Ascending aorta (tissue), 2 donors: ENCODE measurements at regions not wholly inside any gene's neighbourhood (a gene's known extent, or its start where the extent isn't known, plus 50 kb on each side); places are given as distances from the start of the nearest gene placed in this dataset.

Experiments
- DNase-seq, 2 donors: peaks; one replicate each; pipeline ENCODE4 v3.0.0-alpha.2; 2019; ENCODE audit warnings: low spot score in 2 of 2
- H3K27ac ChIP-seq, 2 donors: fragments of 200-600 bp; sonication (generic); one replicate each; pipeline ENCODE4 v1.5.1; 2016 to 2017; ENCODE audit warnings: mild to moderate bottlenecking in 1 of 2
- H3K27me3 ChIP-seq: fragments of 200-600 bp; sonication (generic); one replicate; pipeline ENCODE4 v1.5.1; 2017
- H3K36me3 ChIP-seq, 2 donors: fragments of 200-600 bp; sonication (generic); one replicate each; pipeline ENCODE4 v1.5.1; 2016
- H3K4me1 ChIP-seq, 2 donors: fragments of 200-600 bp; sonication (generic); one replicate each; pipeline ENCODE4 v1.5.1; 2016 to 2017; ENCODE audit warnings: mild to moderate bottlenecking in 1 of 2
- H3K4me3 ChIP-seq, 2 donors: fragments of 200-600 bp; sonication (generic); one replicate each; pipeline ENCODE4 v1.5.1; 2016 to 2017; ENCODE audit warnings: mild to moderate bottlenecking in 1 of 2
- H3K9me3 ChIP-seq, 2 donors: fragments of 200-600 bp; sonication (generic); one replicate each; pipeline ENCODE4 v1.5.1; 2016
- intact Hi-C: fragments of 100-400 bp; cut with DNase I; formaldehyde crosslinking; loops from one replicate; pipeline ENCODE4 v1.15.1; 2023
- TF ChIP-seq, protein P1 (sequence below), 3 experiments: fragments of 200-600 bp in 2 of 3; fragments of 450-650 bp in 1 of 3; sonication (generic) in 2 of 3; IDR thresholded peaks; one replicate each; pipeline ENCODE4 v1.5.1; 2016 to 2019; ENCODE audit warnings: antibody characterized with exemption in 3 of 3, mild to moderate bottlenecking in 1 of 3, moderate library complexity in 1 of 3

DNA sequence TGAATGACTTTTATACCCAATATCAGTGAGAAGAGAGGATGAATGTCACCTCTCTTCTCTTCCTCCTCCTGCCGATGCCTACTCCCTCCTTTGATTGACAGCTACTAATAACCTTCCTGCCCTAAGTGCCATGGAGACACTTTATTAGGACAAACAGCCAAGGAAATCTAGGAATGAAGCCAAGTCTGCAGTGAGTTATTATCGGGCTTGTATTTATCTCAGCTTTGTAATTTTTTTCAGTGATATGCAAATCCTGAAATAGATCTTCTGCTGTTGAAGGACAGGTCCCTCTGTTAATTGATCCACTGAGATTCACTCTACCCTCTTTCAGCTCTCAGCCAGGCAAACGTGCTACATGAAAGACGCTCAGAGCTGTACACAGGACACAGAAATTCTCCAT lies 686.7 kb downstream of the TMEM182 start:
- Histone ChIP-seq H3K27ac (no peak overlapping the region), H3K4me3 (no peak overlapping the region), H3K4me1 (no peaks in the 10 kb centered on the region), H3K9me3 (no peaks in the 10 kb centered on the region), H3K36me3 (no peaks in the 10 kb centered on the region), H3K27me3 (no peaks in the 10 kb centered on the region)
- intact Hi-C loops, result no loop called here
- DNase-seq, result no peak
- TF ChIP-seq, protein P1, sequence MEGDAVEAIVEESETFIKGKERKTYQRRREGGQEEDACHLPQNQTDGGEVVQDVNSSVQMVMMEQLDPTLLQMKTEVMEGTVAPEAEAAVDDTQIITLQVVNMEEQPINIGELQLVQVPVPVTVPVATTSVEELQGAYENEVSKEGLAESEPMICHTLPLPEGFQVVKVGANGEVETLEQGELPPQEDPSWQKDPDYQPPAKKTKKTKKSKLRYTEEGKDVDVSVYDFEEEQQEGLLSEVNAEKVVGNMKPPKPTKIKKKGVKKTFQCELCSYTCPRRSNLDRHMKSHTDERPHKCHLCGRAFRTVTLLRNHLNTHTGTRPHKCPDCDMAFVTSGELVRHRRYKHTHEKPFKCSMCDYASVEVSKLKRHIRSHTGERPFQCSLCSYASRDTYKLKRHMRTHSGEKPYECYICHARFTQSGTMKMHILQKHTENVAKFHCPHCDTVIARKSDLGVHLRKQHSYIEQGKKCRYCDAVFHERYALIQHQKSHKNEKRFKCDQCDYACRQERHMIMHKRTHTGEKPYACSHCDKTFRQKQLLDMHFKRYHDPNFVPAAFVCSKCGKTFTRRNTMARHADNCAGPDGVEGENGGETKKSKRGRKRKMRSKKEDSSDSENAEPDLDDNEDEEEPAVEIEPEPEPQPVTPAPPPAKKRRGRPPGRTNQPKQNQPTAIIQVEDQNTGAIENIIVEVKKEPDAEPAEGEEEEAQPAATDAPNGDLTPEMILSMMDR (IDR thresholded peaks at IDR 0.05), result no peak

DNA sequence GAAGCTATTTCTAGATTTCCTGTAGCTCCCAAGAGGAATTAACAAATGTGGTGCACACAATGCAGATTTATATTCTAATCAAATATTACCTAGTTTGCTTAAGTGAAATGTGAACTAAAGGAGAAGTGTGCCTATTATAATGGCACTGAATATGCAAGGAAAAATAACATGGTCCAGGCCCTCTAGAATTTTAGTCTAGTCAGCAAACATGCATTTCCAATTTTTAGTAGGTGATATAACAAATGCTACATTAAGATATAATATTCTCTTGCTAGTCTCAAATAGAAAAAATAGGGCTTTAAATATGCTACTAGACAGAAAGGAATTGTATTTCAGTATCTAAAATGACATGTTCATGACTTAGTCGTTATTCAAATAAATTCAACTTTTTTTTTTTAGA lies 689.5 kb downstream of the TMEM182 start:
- no peaks in the 10 kb centered on the region for H3K9me3 ChIP-seq
- no peaks in the 10 kb centered on the region for H3K27me3 ChIP-seq
- DNase-seq, result no peak
- no peak overlapping the region for H3K4me3 ChIP-seq
- intact Hi-C loops, result no loop called here
- TF ChIP-seq, protein P1 (IDR thresholded peaks at IDR 0.05), result no peak
- no peaks in the 10 kb centered on the region for H3K4me1 ChIP-seq
- no peak overlapping the region for H3K27ac ChIP-seq
- H3K36me3 ChIP-seq, result no peaks in the 10 kb centered on the region

DNA sequence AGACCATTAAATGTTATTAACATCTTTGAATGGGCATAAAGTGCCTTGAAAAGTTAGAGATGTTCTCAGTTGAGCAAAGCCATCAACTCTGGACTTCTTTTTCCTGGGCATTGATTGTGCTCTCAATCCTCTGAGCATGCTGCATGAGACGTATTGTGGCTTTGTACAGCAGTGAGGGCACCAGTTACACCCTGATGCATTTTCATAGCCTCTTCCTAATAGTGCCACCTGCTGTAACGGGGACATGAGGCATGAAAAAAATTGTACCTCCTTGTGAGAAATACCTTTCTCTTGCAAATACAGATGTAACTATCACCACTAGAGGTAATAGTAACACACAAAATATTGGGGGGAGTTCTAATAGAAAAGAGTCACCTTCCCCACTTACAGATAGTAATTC lies 697.5 kb downstream of the TMEM182 start:
- H3K4me3 ChIP-seq, result no peak overlapping the region
- no peaks in the 10 kb centered on the region for H3K4me1 ChIP-seq
- H3K36me3 ChIP-seq, result no peaks in the 10 kb centered on the region
- intact Hi-C loops, result no loop called here
- no peaks in the 10 kb centered on the region for H3K9me3 ChIP-seq
- TF ChIP-seq, protein P1 (IDR thresholded peaks at IDR 0.05), result no peak
- DNase-seq, result no peak
- no peak overlapping the region for H3K27ac ChIP-seq
- H3K27me3 ChIP-seq, result no peaks in the 10 kb centered on the region

DNA sequence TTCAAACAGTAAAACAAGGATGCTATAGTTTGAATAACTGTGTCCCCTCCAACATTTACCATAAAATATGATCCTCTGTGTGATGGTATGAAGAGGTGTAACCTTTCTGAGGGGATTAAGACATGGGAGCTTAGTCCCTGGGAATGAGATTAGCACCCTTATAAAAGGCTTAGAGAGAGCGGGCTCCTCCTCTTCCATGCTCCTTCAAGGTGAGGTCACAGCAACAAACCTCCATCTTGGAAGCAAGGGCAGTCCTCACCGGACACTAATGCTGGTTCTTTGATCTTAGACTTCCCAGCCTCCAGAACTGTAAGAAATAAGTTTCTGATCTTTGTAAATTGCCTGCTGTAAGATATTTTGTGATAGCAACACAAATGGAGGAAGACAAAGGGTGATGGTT lies 700.3 kb downstream of the TMEM182 start:
- H3K27me3 ChIP-seq, result no peaks in the 10 kb centered on the region
- H3K9me3 ChIP-seq, result no peaks in the 10 kb centered on the region
- no peak overlapping the region for H3K27ac ChIP-seq
- H3K4me1 ChIP-seq, result no peaks in the 10 kb centered on the region
- no peaks in the 10 kb centered on the region for H3K36me3 ChIP-seq
- intact Hi-C loops, result no loop called here
- H3K4me3 ChIP-seq, result no peak overlapping the region
- TF ChIP-seq, protein P1 (IDR thresholded peaks at IDR 0.05), result no peak
- no peak for DNase-seq

DNA sequence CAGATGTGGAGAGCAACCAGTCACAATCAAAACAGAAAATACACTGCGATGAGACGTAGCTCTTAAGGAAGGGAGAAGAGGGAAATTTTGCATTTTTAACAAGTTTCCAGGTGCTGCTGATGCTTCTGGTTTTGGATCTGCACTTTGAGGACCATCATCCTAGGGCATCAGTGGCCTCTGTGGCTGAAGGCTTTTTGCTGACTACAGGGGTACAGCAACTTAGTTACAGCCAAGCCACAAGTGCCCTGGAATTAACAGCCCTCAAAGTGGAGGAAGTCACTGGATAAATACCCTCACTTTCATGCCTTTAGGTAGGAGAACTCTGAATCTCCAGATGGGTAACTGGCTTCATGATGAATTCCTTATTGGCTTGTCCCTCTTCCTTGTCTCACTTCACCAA lies 700.9 kb downstream of the TMEM182 start:
- Histone ChIP-seq H3K9me3 (no peaks in the 10 kb centered on the region), H3K27me3 (no peaks in the 10 kb centered on the region), H3K36me3 (no peaks in the 10 kb centered on the region), H3K4me3 (no peak overlapping the region), H3K4me1 (no peaks in the 10 kb centered on the region), H3K27ac (no peak overlapping the region)
- intact Hi-C loops, result no loop called here
- no peak for DNase-seq
- TF ChIP-seq, protein P1 (IDR thresholded peaks at IDR 0.05), result no peak

DNA sequence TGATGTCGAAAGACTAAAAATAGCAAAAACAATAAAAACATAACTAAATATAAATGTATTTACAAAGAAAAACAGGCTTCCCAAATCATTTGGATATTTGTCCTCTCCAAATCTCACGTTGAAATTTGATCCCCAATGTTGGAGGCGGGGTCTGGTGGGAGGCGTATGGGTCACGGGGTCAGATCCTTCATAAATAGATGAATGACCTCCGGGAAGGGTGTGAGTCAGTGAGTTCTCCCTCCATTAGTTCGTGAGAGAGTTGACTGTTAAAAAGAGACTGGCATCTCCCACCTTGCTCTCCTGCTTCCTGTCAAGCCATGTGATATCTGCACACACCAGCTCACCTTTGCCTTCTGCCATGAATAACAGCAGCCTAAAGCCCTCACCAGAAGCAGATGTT lies 703.0 kb downstream of the TMEM182 start:
- Histone ChIP-seq H3K27me3 (no peaks in the 10 kb centered on the region), H3K27ac (no peak overlapping the region), H3K9me3 (no peaks in the 10 kb centered on the region), H3K36me3 (no peaks in the 10 kb centered on the region), H3K4me3 (no peak overlapping the region), H3K4me1 (no peaks in the 10 kb centered on the region)
- intact Hi-C loops, result no loop called here
- TF ChIP-seq, protein P1 (IDR thresholded peaks at IDR 0.05), result no peak
- DNase-seq, result no peak
